CD4-positive, alpha-beta T cell (primary cell): ENCODE measurements at regions not wholly inside any gene's neighbourhood (a gene's known extent, or its start where the extent isn't known, plus 50 kb on each side); places are given as distances from the start of the nearest gene placed in this dataset.

Experiments
- ATAC-seq: fragments of 200-7000 bp; cut with Tn5 transposase; one replicate; pipeline ENCODE4 v1.10.0; 2022; ENCODE audit warnings: mild to moderate bottlenecking; ENCODE audit not compliant: poor library complexity
- CTCF ChIA-PET: fragments of 350-600 bp; sonication (Branson Sonifier 250); formaldehyde crosslinking; loops from one replicate; lab custom pipeline; 2021; ENCODE audit warnings: antibody characterized with exemption, inconsistent platforms; lab: Charles Lee
- POLR2A ChIA-PET: fragments of 350-600 bp; sonication (Branson Sonifier 250); formaldehyde crosslinking; loops from one replicate; lab custom pipeline; 2021; ENCODE audit warnings: antibody characterized with exemption, inconsistent platforms; lab: Charles Lee
- DNase-seq, 14 experiments: peaks; one replicate each; pipeline ENCODE4 v3.0.0-alpha.2; 2013 to 2020; ENCODE audit warnings: mixed read lengths in 2 of 14
- H3K27ac ChIP-seq, 2 donors: one replicate each; pipeline versions ENCODE4 v1.5.1 to v1.7.0; 2013; ENCODE audit warnings: low read length in 2 of 2, low read depth in 1 of 2, mild to moderate bottlenecking in 1 of 2
- H3K27me3 ChIP-seq, 2 experiments: 1 replicate in 1 of 2; 2 replicates in 1 of 2; pipeline versions ENCODE4 v1.6.1 to v1.7.0; 2013; ENCODE audit warnings: low read length in 2 of 2, control low read depth in 1 of 2, mild to moderate bottlenecking in 1 of 2, moderate library complexity in 1 of 2; ENCODE audit not compliant: insufficient read depth in 2 of 2, control insufficient read depth in 1 of 2
- H3K36me3 ChIP-seq: one replicate; pipeline ENCODE4 v1.6.1; 2013; ENCODE audit warnings: low read length, control low read depth; ENCODE audit not compliant: insufficient read depth
- H3K4me1 ChIP-seq: one replicate; pipeline ENCODE4 v1.6.1; 2013; ENCODE audit warnings: low read length, control low read depth; ENCODE audit not compliant: insufficient read depth
- H3K4me3 ChIP-seq: one replicate; pipeline ENCODE4 v1.5.1; 2013; ENCODE audit warnings: mild to moderate bottlenecking, low read length, moderate library complexity
- H3K9me3 ChIP-seq, 2 experiments: 1 replicate in 1 of 2; 2 replicates in 1 of 2; pipeline versions ENCODE4 v1.6.1 to v1.7.0; 2013; ENCODE audit warnings: low read length in 2 of 2, mild to moderate bottlenecking in 2 of 2, control low read depth in 1 of 2, moderate library complexity in 1 of 2; ENCODE audit not compliant: control insufficient read depth in 1 of 2, insufficient read depth in 1 of 2
- H3K27ac Mint-ChIP-seq: one replicate; pipeline ENCODE4 v1.8.0; 2020; ENCODE audit warnings: mixed read lengths
- H3K27me3 Mint-ChIP-seq: one replicate; pipeline ENCODE4 v1.8.0; 2021; ENCODE audit warnings: mixed read lengths
- H3K36me3 Mint-ChIP-seq: one replicate; pipeline ENCODE4 v1.8.0; 2021; ENCODE audit warnings: low read depth, mixed read lengths
- H3K4me1 Mint-ChIP-seq: one replicate; pipeline ENCODE4 v1.8.0; 2021; ENCODE audit warnings: low read depth, mixed read lengths
- H3K4me3 Mint-ChIP-seq: one replicate; pipeline ENCODE4 v1.8.0; 2020; ENCODE audit warnings: mild to moderate bottlenecking, mixed read lengths
- H3K9me3 Mint-ChIP-seq: one replicate; pipeline ENCODE4 v1.8.0; 2020; ENCODE audit warnings: mixed read lengths
- intact Hi-C, 2 experiments: fragments of 100-400 bp; cut with DNase I in 1 of 2; cut with micrococcal nuclease in 1 of 2; formaldehyde crosslinking; loops; one replicate each; pipeline versions ENCODE4 v1.15.1 to v1.9.0; 2023 to 2025; cut with DNase I, micrococcal nuclease
- TF ChIP-seq, protein P1 (sequence below): fragments of 200-600 bp; IDR thresholded peaks from one replicate; pipeline ENCODE4 v1.8.0; 2022; ENCODE audit warnings: antibody characterized with exemption, mild to moderate bottlenecking

DNA sequence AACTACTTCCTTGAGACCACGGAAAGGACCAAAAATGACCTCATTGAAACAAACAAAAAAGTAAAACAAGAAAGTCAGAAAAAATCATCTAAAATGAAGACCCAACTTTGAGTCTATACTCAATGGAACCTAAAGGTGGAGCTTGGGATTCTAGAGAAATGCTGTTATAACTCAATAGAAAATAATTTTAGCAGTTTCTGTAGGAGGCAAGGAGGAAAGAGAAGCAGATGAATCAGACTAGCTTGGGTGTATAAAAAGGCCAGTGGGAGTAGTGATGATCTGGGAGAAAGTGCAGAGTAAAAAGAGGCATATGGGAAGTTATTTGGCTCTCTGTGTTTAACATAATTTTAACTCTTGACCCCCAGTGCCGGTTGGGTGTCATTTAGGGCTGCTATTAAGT is 94.4 kb downstream of the TMCO5A start:
- Mint-ChIP-seq H3K36me3 (no peaks in the 10 kb centered on the region), H3K27me3 (peaks cover 4% of the 10 kb centered on the region), H3K27ac (no peak overlapping the region), H3K4me3 (no peak overlapping the region), H3K4me1 (no peaks in the 10 kb centered on the region), H3K9me3 (no peaks in the 10 kb centered on the region)
- ATAC-seq (no peak), DNase-seq (no peak)
- ChIA-PET POLR2A (no interaction called here), CTCF (no interaction called here)
- Histone ChIP-seq H3K27ac (no peak overlapping the region), H3K4me3 (no peak overlapping the region), H3K36me3 (no peaks in the 10 kb centered on the region), H3K4me1 (no peaks in the 10 kb centered on the region), H3K27me3 (peaks cover 0 to 2% of the 10 kb centered on the region in 2 experiments), H3K9me3 (no peaks in the 10 kb centered on the region)
- intact Hi-C loops = no loop called here
- TF ChIP-seq, protein P1, sequence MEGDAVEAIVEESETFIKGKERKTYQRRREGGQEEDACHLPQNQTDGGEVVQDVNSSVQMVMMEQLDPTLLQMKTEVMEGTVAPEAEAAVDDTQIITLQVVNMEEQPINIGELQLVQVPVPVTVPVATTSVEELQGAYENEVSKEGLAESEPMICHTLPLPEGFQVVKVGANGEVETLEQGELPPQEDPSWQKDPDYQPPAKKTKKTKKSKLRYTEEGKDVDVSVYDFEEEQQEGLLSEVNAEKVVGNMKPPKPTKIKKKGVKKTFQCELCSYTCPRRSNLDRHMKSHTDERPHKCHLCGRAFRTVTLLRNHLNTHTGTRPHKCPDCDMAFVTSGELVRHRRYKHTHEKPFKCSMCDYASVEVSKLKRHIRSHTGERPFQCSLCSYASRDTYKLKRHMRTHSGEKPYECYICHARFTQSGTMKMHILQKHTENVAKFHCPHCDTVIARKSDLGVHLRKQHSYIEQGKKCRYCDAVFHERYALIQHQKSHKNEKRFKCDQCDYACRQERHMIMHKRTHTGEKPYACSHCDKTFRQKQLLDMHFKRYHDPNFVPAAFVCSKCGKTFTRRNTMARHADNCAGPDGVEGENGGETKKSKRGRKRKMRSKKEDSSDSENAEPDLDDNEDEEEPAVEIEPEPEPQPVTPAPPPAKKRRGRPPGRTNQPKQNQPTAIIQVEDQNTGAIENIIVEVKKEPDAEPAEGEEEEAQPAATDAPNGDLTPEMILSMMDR = no peak

DNA sequence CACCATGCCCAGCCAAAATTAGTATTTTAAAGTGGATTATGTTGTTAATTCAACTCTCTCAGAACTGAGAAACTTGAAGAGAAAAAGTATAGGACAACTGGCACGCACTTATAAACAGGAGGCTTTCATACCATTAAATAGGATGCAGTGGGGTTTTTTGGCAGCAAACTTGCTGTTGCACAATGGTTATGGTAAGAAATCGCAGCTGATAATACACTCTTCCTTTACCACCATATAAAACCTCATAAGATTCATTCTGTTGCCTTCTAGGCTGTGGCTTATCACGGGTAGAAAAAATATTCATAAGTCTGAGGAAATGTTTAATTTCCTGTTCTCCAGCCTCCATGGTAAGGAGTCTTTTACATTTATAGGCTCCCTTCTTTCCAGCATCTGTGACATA is 95.3 kb downstream of the TMCO5A start:
- Histone ChIP-seq H3K36me3 (no peaks in the 10 kb centered on the region), H3K4me3 (no peak overlapping the region), H3K4me1 (no peaks in the 10 kb centered on the region), H3K27me3 (peaks cover 0 to 2% of the 10 kb centered on the region in 2 experiments), H3K9me3 (no peaks in the 10 kb centered on the region), H3K27ac (no peak overlapping the region)
- intact Hi-C loops = no loop called here
- DNase-seq = no peak
- ChIA-PET CTCF (no interaction called here), POLR2A (no interaction called here)
- no peak overlapping the region for H3K4me3 Mint-ChIP-seq
- peaks cover 8% of the 10 kb centered on the region for H3K27me3 Mint-ChIP-seq
- H3K27ac Mint-ChIP-seq = no peak overlapping the region
- no peak for ATAC-seq
- no peaks in the 10 kb centered on the region for H3K36me3 Mint-ChIP-seq
- H3K9me3 Mint-ChIP-seq = no peaks in the 10 kb centered on the region
- TF ChIP-seq, protein P1 = no peak
- H3K4me1 Mint-ChIP-seq = no peaks in the 10 kb centered on the region

DNA sequence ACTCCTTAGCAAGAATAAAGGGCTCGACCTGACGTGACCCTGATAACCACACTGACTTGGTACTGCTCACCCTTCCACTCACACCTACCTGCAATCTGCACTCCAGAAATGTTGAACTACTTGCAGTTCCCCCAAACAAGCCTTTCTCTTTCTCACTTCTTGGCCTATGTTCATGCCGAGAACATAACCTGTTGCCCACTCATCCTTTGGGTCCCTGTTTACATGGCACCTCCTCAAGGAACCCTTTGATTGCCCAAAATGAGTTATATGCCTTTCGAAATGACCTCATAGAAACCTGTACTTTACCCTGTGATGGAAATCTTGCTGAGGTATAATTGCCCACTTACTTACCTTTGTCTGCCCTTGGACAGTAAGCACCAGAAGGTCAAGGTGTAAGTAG is 96.2 kb downstream of the TMCO5A start:
- CTCF ChIA-PET = no interaction called here
- Mint-ChIP-seq H3K36me3 (no peaks in the 10 kb centered on the region), H3K4me3 (no peak overlapping the region), H3K27me3 (peaks cover 13% of the 10 kb centered on the region), H3K9me3 (no peaks in the 10 kb centered on the region), H3K27ac (no peak overlapping the region), H3K4me1 (no peaks in the 10 kb centered on the region)
- no peak overlapping the region for H3K4me3 ChIP-seq
- peaks cover 0 to 2% of the 10 kb centered on the region in 2 experiments for H3K27me3 ChIP-seq
- TF ChIP-seq, protein P1 = no peak
- no peaks in the 10 kb centered on the region for H3K36me3 ChIP-seq
- H3K27ac ChIP-seq = no peak overlapping the region
- intact Hi-C loops = no loop called here
- H3K9me3 ChIP-seq = no peaks in the 10 kb centered on the region
- no peak for DNase-seq
- H3K4me1 ChIP-seq = no peaks in the 10 kb centered on the region
- POLR2A ChIA-PET = no interaction called here
- ATAC-seq = no peak
